Activated T-cell treated with anti-CD3 and anti-CD28 coated beads, Interleukin-2, amount 50 U/mL, for 72 hours (primary cell): ENCODE measurements at regions not wholly inside any gene's neighbourhood (a gene's known extent, or its start where the extent isn't known, plus 50 kb on each side); places are given as distances from the start of the nearest gene placed in this dataset.
A peak's percentile ranks its signal among the peaks of the same experiment; 100 is the strongest.

ENCODE experiments used
- ATAC-seq, 2 donors: fragments of 150-1000 bp; cut with Tn5 transposase; replicated peaks in 1 of 2; 2 replicates each; pipeline ENCODE4 v1.10.0; 2021; ENCODE audit warnings: moderate library complexity in 2 of 2, mild to moderate bottlenecking in 1 of 2
- DNase-seq, 2 donors: peaks; one replicate each; pipeline ENCODE4 v3.0.0; 2021 to 2022; ENCODE audit warnings: mixed read lengths in 1 of 2
- H3K27ac Mint-ChIP-seq: one replicate; pipeline ENCODE4 v1.8.0; 2022; ENCODE audit warnings: mild to moderate bottlenecking, moderate library complexity, mixed read lengths
- H3K27me3 Mint-ChIP-seq: one replicate; pipeline ENCODE4 v1.8.0; 2022; ENCODE audit warnings: low read depth, mixed read lengths
- H3K36me3 Mint-ChIP-seq, 2 donors: one replicate each; pipeline ENCODE4 v1.8.0; 2022; ENCODE audit warnings: mixed read lengths in 2 of 2, mild to moderate bottlenecking in 1 of 2; ENCODE audit not compliant: insufficient read depth in 2 of 2
- H3K4me1 Mint-ChIP-seq: one replicate; pipeline ENCODE4 v1.8.0; 2022; ENCODE audit warnings: low read depth, mixed read lengths
- H3K4me3 Mint-ChIP-seq, 2 donors: one replicate each; pipeline ENCODE4 v1.8.0; 2022; ENCODE audit warnings: mild to moderate bottlenecking in 2 of 2, mixed read lengths in 2 of 2, moderate library complexity in 2 of 2
- H3K9me3 Mint-ChIP-seq, 2 donors: one replicate each; pipeline ENCODE4 v1.8.0; 2022; ENCODE audit warnings: mixed read lengths in 2 of 2

DNA sequence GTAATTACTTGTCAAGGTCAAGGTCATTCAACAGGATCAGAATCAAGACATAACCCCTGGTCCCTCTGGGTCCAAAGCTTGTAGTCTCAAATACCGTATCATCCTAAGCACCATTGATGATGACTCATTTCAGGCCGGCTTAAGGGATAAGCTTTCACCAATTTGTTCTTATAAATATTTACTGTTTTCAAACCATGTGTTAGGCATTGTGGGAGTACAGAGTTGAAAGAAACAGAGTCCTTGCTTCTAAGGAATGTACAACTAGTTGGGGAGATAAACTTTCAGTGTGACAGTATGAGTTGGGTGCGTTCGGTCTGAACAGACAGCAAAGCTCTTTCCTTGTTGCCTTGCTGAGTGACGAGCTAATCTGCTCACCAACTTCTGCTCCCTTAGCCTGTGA, 183.5 kb upstream of the MAF start:
- ATAC-seq = no peak
- H3K36me3 Mint-ChIP-seq = no peaks in the 10 kb centered on the region
- no peak overlapping the region for H3K4me3 Mint-ChIP-seq
- no peaks in the 10 kb centered on the region for H3K27me3 Mint-ChIP-seq
- no peaks in the 10 kb centered on the region for H3K4me1 Mint-ChIP-seq
- H3K9me3 Mint-ChIP-seq = no peaks in the 10 kb centered on the region
- no peak for DNase-seq
- no peak overlapping the region for H3K27ac Mint-ChIP-seq

GRCh38 chr16:79777679-79778078, 177.1 kb upstream of the MAF start:
- no peak overlapping the region for H3K4me3 Mint-ChIP-seq
- no peaks in the 10 kb centered on the region for H3K9me3 Mint-ChIP-seq
- no peak overlapping the region for H3K27ac Mint-ChIP-seq
- ATAC-seq (no peak), DNase-seq (no peak)
- H3K4me1 Mint-ChIP-seq = no peaks in the 10 kb centered on the region
- H3K27me3 Mint-ChIP-seq = no peaks in the 10 kb centered on the region
- H3K36me3 Mint-ChIP-seq = no peaks in the 10 kb centered on the region

- Mint-ChIP-seq H3K27me3 (no peaks in the 10 kb centered on the region), H3K9me3 (no peaks in the 10 kb centered on the region), H3K4me3 (no peak overlapping the region), H3K4me1 (no peaks in the 10 kb centered on the region), H3K36me3 (no peaks in the 10 kb centered on the region), H3K27ac (no peak overlapping the region)
- DNase-seq (no peak), ATAC-seq (no peak)
These were observed 175.8 kb upstream of the MAF start for GRCh38 chr16:79776243-79776847.

DNA sequence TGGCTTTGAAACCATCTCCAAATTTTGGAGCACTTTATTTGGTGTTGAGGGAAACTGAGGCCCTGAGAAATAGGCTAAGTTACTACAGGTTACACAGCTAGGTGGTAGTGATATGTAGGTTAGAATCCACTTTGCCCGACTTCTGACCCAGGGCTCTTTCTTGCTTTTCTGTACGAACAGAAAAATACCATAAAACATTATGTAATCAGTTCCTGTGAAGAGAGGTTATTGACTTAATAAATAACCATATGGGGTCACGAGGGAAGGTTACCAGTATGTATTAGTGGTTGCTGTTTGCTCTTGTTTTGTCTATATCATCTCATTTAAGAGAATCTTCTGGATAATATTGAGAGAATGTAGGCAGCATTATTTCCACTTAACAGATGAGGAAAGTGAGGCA, 172.2 kb upstream of the MAF start:
- Mint-ChIP-seq H3K27me3 (peaks cover 6% of the 10 kb centered on the region), H3K27ac (no peak overlapping the region), H3K9me3 (no peaks in the 10 kb centered on the region), H3K4me3 (no peak overlapping the region), H3K4me1 (peaks cover 22% of the 10 kb centered on the region), H3K36me3 (peaks cover 0 to 1% of the 10 kb centered on the region in 2 donors)
- DNase-seq (no peak), ATAC-seq (no peak)

DNA sequence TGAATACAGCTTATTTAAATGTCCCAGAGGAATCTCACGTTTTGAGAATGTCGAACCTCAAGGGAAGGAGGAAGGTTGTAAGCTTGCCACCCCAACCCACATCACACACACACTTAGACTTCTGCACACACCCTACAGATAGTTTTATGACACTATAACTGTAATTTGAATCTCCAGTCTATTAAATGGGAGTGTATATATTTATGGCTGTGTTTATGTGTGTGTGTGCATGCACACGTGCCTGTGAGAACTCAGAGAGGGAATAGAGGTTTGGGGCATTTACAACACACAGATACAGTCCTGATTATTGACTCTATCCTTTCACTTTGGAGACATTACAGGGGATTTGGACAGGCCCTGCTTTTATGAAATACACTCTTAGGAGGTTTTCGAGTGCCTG, 171.5 kb upstream of the MAF start:
- no peak overlapping the region for H3K4me3 Mint-ChIP-seq
- H3K27me3 Mint-ChIP-seq = peaks cover 6% of the 10 kb centered on the region
- H3K4me1 Mint-ChIP-seq = peaks cover 23% of the 10 kb centered on the region
- DNase-seq = no peak
- H3K9me3 Mint-ChIP-seq = no peaks in the 10 kb centered on the region
- H3K27ac Mint-ChIP-seq = no peak overlapping the region
- H3K36me3 Mint-ChIP-seq = peaks cover 0 to 1% of the 10 kb centered on the region in 2 donors
- ATAC-seq = no peak

DNA sequence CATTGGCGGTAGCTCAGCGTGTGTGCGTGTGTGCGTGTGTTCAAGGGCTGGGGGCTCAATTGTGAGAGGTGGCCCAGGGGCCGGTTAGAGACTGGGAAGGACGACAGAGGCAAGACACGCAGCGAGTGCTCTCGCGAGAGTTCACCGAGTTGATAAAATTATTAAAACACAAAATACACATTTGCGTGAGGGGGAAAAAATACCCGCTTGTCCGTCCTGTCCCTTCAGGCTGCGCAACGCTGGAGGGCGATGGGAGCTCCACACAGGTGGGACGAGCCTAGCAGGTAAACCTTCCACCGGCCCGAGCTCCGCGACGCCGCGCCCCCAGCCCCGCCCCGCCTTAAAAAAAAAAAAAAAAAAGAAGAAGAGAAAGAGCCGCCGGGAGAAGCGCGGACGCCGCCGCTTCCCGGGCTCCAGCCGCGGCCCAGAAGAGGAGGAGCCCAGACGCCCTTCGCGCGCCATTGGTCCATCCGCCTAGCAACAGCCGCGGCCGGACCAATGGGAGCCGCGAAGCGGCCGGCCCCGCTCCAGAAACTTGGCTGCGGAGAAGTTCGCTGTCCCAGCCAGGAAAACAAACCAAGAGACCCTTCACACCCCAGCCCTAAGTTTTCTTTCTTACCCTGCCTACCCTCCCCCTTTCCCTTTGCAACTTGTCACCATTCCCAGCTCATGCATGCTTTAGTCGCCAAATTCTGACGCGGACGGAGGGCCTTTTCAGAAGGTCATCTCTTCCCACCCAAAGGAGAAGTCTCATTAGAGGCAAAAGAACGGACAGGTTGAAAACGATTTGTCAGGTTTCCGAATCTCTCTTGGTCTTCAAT, 169.9 kb upstream of the MAF start:
- H3K36me3 Mint-ChIP-seq = peaks cover 0 to 1% of the 10 kb centered on the region in 2 donors
- H3K27ac Mint-ChIP-seq = peak overlapping the region; percentile 72
- H3K9me3 Mint-ChIP-seq = no peaks in the 10 kb centered on the region

DNA sequence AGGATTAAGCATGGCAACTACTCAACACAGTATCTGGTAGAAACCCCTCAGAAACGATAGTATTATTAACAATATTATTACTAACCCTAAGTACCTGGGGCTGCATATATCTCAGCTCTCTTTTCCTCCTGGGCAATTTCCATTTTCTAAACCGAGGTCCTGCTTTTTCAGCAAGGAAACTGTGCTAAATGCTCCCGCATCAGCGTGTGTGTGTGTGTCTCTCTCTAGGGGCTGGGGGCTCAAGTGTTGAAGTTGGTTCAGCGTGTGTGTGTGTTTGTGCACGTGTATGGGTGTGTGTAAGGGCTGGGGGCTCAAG, 169.3 kb upstream of the MAF start:
- Mint-ChIP-seq H3K27me3 (peaks cover 6% of the 10 kb centered on the region), H3K9me3 (no peaks in the 10 kb centered on the region), H3K36me3 (peaks cover 0 to 1% of the 10 kb centered on the region in 2 donors), H3K27ac (peak overlapping the region; percentile 72), H3K4me1 (peaks cover 23% of the 10 kb centered on the region), H3K4me3 (peak overlapping the region; percentile 87 to 93)
- no peak for DNase-seq
- ATAC-seq = no peak

More for the DNA sequence above, 169.9 kb upstream of the MAF start:
- peak overlapping the region; percentile 87 to 93 for H3K4me3 Mint-ChIP-seq
- ATAC-seq (peak; percentile 98 to 99), DNase-seq (peak; percentile 69 to 79)
- peaks cover 6% of the 10 kb centered on the region for H3K27me3 Mint-ChIP-seq
- peaks cover 23% of the 10 kb centered on the region for H3K4me1 Mint-ChIP-seq

- no peak for DNase-seq
- Mint-ChIP-seq H3K4me3 (peak overlapping the region in 1 of 2 donors; percentile 93), H3K36me3 (peaks cover 0 to 1% of the 10 kb centered on the region in 2 donors), H3K27ac (no peak overlapping the region), H3K9me3 (no peaks in the 10 kb centered on the region), H3K4me1 (peaks cover 23% of the 10 kb centered on the region), H3K27me3 (peaks cover 6% of the 10 kb centered on the region)
- no peak for ATAC-seq
These were observed 168.9 kb upstream of the MAF start for GRCh38 chr16:79769270-79769927.

- Mint-ChIP-seq H3K36me3 (peaks cover 0 to 1% of the 10 kb centered on the region in 2 donors), H3K4me3 (peak overlapping the region in 1 of 2 donors; percentile 18), H3K27me3 (peaks cover 6% of the 10 kb centered on the region), H3K27ac (no peak overlapping the region), H3K4me1 (peaks cover 23% of the 10 kb centered on the region), H3K9me3 (no peaks in the 10 kb centered on the region)
- no peak for ATAC-seq
- no peak for DNase-seq
These were observed 167.9 kb upstream of the MAF start for GRCh38 chr16:79768276-79768970.

DNA sequence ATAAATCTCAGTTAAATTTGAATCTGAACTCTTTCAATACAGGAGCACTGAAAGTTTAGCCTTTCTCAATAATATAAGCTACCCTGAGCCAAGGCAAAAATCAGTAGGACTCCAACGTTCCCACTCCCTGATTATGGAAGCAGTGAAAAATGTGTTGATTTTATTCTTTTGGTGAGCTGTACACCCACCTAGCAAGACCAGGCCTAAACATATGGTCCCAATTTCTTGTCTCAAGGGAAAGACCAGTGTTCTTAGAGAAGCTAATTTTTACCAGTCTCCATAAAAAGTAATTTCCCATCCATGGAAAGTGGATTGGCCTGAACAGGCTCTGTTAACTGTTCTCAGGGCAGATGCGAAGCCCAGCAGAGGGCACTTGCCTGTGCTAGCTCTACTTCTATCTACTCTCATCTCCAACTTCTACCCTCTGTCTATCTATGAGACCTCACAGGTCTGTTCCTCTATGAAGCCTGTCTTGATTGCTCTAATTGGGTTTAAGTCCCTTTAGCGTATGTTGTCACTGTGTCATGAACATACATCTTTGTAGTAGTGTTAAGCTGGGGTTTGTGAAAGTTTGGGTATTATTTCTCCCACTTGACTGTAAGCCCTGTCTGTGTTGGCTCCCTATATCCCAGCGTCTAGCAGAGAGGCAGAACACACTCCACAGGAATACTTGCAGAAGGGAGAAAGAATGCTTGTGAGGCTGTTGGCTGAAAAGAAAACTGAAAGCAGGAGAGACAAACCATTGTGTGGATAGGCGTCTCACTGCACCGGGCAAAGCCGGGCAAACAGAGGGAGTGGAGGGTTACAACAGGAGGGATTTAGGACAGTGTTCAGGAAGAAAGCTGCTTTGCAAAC, 167.1 kb upstream of the MAF start:
- Mint-ChIP-seq H3K4me1 (peaks cover 23% of the 10 kb centered on the region), H3K9me3 (no peaks in the 10 kb centered on the region), H3K4me3 (peak overlapping the region in 1 of 2 donors; percentile 18), H3K36me3 (peaks cover 0 to 1% of the 10 kb centered on the region in 2 donors), H3K27ac (no peak overlapping the region), H3K27me3 (peaks cover 6% of the 10 kb centered on the region)
- ATAC-seq (no peak), DNase-seq (no peak)

DNA sequence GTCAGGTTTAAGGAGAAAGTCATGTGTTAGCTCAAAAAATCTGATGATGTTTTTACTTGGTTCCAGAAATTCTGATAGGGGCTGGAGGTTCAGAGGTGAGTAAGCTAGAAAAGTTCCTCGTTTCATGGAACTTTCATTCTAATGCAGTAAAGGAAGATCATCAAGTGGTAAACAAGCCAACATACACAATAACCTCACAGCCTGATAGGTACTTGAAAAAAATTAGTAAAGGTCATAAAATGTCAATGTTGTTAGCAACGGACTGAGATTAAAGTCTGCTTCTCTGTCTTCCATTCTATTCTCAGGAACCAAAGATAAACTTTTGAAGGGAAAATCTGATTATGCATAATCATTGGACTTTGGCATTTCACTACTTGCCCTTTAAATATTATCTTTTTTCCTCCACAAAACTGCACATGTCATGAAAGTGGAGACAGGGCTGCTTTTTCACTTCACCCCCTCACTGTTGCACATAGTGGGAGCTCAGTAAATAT, 165.4 kb upstream of the MAF start:
- DNase-seq (no peak), ATAC-seq (no peak)
- no peak overlapping the region for H3K4me3 Mint-ChIP-seq
- no peak overlapping the region for H3K27ac Mint-ChIP-seq
- H3K9me3 Mint-ChIP-seq = no peaks in the 10 kb centered on the region
- peaks cover 21% of the 10 kb centered on the region for H3K4me1 Mint-ChIP-seq
- H3K27me3 Mint-ChIP-seq = peaks cover 2% of the 10 kb centered on the region
- peaks cover 0 to 1% of the 10 kb centered on the region in 2 donors for H3K36me3 Mint-ChIP-seq

DNA sequence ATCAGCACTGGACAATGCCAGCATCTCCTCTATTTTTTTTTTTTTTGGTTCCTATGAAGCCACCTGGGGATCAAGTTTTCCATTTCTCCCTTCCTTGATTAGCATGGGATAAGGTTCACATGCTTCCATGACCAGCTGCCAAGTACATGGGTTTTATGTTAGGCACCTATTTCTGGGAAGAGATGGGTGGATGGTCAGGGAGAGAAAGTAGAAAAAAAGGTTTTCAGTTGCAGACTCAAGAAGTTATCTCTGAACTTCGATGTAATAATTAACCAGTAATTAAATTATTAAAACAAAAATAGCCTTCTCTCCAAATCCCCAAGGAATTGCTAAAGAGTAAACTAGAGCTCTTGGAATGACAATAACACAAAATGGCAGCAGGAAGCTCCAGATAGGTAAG, 164.9 kb upstream of the MAF start:
- no peak overlapping the region for H3K4me3 Mint-ChIP-seq
- H3K36me3 Mint-ChIP-seq = peaks cover 0 to 1% of the 10 kb centered on the region in 2 donors
- H3K27ac Mint-ChIP-seq = no peak overlapping the region
- peaks cover 16% of the 10 kb centered on the region for H3K4me1 Mint-ChIP-seq
- H3K27me3 Mint-ChIP-seq = no peaks in the 10 kb centered on the region
- DNase-seq (no peak), ATAC-seq (no peak)
- no peaks in the 10 kb centered on the region for H3K9me3 Mint-ChIP-seq
